Esophagus squamous epithelium (tissue), 4 donors: ENCODE measurements at regions not wholly inside any gene's neighbourhood (a gene's known extent, or its start where the extent isn't known, plus 50 kb on each side); places are given as distances from the start of the nearest gene placed in this dataset.

Source experiments
- POLR2A ChIP-seq, 4 donors: fragments of 450-650 bp; IDR thresholded peaks; one replicate each; pipeline ENCODE4 v1.6.1; 2017; ENCODE audit warnings: antibody characterized with exemption in 4 of 4, mild to moderate bottlenecking in 4 of 4, moderate library complexity in 3 of 4
- TF ChIP-seq, protein P1 (sequence below), 6 experiments: fragments of 450-650 bp in 4 of 6; fragments of 200-600 bp in 2 of 6; sonication (generic) in 2 of 6; IDR thresholded peaks; one replicate each; pipeline ENCODE4 v1.5.1; 2016 to 2019; ENCODE audit warnings: antibody characterized with exemption in 6 of 6, mild to moderate bottlenecking in 4 of 6, moderate library complexity in 4 of 6

DNA sequence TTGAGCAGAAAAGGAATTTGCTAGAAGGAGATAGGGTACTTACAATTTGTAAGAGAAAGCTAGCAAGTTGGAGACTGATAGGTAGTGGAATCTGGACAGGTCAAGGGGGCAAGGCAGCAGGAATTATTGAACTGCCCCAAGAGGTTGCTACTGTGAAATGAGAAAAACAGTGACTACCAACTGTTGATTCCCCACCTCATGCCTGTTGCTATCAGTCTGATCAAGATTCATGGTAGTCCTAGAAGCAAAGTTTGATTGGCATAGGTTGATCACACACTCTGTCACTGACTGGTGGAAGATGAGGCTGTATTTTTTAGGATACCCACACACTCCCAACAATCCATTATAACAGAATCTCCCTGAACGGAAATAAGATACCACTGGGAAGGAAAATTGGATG, 89.4 kb upstream of the IGF1 start:
- TF ChIP-seq, protein P1, sequence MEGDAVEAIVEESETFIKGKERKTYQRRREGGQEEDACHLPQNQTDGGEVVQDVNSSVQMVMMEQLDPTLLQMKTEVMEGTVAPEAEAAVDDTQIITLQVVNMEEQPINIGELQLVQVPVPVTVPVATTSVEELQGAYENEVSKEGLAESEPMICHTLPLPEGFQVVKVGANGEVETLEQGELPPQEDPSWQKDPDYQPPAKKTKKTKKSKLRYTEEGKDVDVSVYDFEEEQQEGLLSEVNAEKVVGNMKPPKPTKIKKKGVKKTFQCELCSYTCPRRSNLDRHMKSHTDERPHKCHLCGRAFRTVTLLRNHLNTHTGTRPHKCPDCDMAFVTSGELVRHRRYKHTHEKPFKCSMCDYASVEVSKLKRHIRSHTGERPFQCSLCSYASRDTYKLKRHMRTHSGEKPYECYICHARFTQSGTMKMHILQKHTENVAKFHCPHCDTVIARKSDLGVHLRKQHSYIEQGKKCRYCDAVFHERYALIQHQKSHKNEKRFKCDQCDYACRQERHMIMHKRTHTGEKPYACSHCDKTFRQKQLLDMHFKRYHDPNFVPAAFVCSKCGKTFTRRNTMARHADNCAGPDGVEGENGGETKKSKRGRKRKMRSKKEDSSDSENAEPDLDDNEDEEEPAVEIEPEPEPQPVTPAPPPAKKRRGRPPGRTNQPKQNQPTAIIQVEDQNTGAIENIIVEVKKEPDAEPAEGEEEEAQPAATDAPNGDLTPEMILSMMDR (IDR thresholded peaks at IDR 0.05) = no peak
- no peak for TF ChIP-seq POLR2A (IDR thresholded peaks at IDR 0.05)
